IMR-90 (cell line): ENCODE measurements at regions not wholly inside any gene's neighbourhood (a gene's known extent, or its start where the extent isn't known, plus 50 kb on each side); places are given as distances from the start of the nearest gene placed in this dataset.

Source experiments
- BHLHE40 ChIP-seq: fragments of 150-350 bp; IDR thresholded peaks from 2 replicates; pipeline ENCODE4 v1.6.1; 2016; ENCODE audit warnings: mild to moderate bottlenecking, low read depth, low read length
- CEBPB ChIP-seq: IDR thresholded peaks from 2 replicates; pipeline ENCODE4 v1.6.1; 2012; ENCODE audit warnings: low read depth, low read length, improper control_type of control experiment
- MAFK ChIP-seq: IDR thresholded peaks from 2 replicates; pipeline ENCODE4 v1.6.1; 2012; ENCODE audit warnings: low read depth, low read length, improper control_type of control experiment
- MXI1 ChIP-seq: IDR thresholded peaks from 2 replicates; pipeline ENCODE4 v1.6.1; 2012; ENCODE audit warnings: low read depth, mild to moderate bottlenecking, low read length, moderate library complexity, borderline replicate concordance
- NFE2L2 ChIP-seq: fragments of 150-350 bp; IDR thresholded peaks from 2 replicates; pipeline ENCODE4 v1.6.1; 2016; ENCODE audit warnings: low read depth, mild to moderate bottlenecking, low read length
- POLR2A ChIP-seq: IDR thresholded peaks from 2 replicates; pipeline ENCODE4 v1.6.1; 2012; ENCODE audit warnings: mild to moderate bottlenecking, low read depth, low read length
- RAD21 ChIP-seq: IDR thresholded peaks from 2 replicates; pipeline ENCODE4 v1.6.1; 2012; ENCODE audit warnings: low read length, improper control_type of control experiment
- RCOR1 ChIP-seq: IDR thresholded peaks from 2 replicates; pipeline ENCODE4 v1.6.1; 2012; ENCODE audit warnings: mild to moderate bottlenecking, low read length, improper control_type of control experiment; ENCODE audit not compliant: insufficient replicate concordance
- RFX5 ChIP-seq: IDR thresholded peaks from 2 replicates; pipeline ENCODE4 v1.8.0; 2012; ENCODE audit warnings: low read depth, mild to moderate bottlenecking, low read length, moderate library complexity
- SMC3 ChIP-seq: fragments of 150-350 bp; IDR thresholded peaks from 2 replicates; pipeline ENCODE4 v1.6.1; 2016; ENCODE audit warnings: low read depth, mild to moderate bottlenecking, antibody characterized with exemption, low read length, moderate library complexity
- USF2 ChIP-seq: fragments of 150-350 bp; IDR thresholded peaks from 2 replicates; pipeline ENCODE4 v1.6.1; 2017; ENCODE audit warnings: mild to moderate bottlenecking, antibody characterized with exemption, low read length, low read depth
- TF ChIP-seq, protein P1 (sequence below): conservative IDR thresholded peaks from 2 replicates; pipeline ENCODE4 v1.5.1; 2012; ENCODE audit warnings: mild to moderate bottlenecking, low read depth, low read length, improper control_type of control experiment

DNA sequence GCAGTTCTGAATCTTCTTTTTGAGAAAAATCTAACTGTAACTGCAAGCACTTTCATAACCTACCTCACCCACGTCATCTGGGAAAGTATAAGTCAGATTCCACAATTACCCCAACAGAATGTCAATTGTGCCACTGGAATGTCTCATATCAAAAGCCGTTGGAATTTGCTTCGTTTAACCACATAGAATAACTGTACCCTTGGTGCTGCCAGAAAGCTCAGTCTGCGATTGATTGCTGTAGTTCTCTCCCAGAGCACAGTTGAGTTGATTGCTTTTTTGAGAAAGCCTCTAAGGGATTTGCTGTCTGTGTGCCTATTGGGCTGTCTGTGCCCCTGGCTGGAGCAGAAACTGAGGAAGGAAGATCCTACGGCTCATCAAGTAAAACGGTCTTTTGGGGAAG is 583.6 kb downstream of the TMEM38B start:
- TF ChIP-seq, protein P1, sequence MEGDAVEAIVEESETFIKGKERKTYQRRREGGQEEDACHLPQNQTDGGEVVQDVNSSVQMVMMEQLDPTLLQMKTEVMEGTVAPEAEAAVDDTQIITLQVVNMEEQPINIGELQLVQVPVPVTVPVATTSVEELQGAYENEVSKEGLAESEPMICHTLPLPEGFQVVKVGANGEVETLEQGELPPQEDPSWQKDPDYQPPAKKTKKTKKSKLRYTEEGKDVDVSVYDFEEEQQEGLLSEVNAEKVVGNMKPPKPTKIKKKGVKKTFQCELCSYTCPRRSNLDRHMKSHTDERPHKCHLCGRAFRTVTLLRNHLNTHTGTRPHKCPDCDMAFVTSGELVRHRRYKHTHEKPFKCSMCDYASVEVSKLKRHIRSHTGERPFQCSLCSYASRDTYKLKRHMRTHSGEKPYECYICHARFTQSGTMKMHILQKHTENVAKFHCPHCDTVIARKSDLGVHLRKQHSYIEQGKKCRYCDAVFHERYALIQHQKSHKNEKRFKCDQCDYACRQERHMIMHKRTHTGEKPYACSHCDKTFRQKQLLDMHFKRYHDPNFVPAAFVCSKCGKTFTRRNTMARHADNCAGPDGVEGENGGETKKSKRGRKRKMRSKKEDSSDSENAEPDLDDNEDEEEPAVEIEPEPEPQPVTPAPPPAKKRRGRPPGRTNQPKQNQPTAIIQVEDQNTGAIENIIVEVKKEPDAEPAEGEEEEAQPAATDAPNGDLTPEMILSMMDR: no peak
- TF ChIP-seq MXI1 (no peak), POLR2A (no peak), RCOR1 (no peak), BHLHE40 (no peak), SMC3 (no peak), RFX5 (no peak), RAD21 (no peak), CEBPB (no peak), NFE2L2 (no peak), USF2 (no peak), MAFK (no peak)
